K562 (cell line): ENCODE measurements at regions not wholly inside any gene's neighbourhood (a gene's known extent, or its start where the extent isn't known, plus 50 kb on each side); places are given as distances from the start of the nearest gene placed in this dataset.

Experiments used
- ATAC-seq: fragments of 200-7000 bp; cut with Tn5 transposase; 3 replicates; pipeline ENCODE4 v1.9.1; 2020; ENCODE audit warnings: moderate library complexity
- BruUV-seq: library from RNA; stranded (reverse); fragments of 400-500 nt; replicated peaks from 2 replicates; lab custom pipeline; 2021; lab: Mats Ljungman, UMichigan
- CTCF ChIA-PET: fragments of 300-600 bp; formaldehyde crosslinking; extraction: SDS; loops from one replicate; lab custom pipeline; 2021; ENCODE audit warnings: low intra/inter-chr PET ratio; lab: Yijun Ruan, JAX
- POLR2A ChIA-PET: fragments of 300-600, 350-650 bp; sonication (Branson Sonifier 250); formaldehyde crosslinking; extraction: SDS; loops from one replicate; lab custom pipeline; 2021; ENCODE audit warnings: antibody characterized with exemption, inconsistent platforms; lab: Yijun Ruan, JAX
- DNase-seq, 4 experiments: peaks; one replicate each; pipeline versions ENCODE4 v3.0.0 to v3.0.0-alpha.2; 2011 to 2018; ENCODE audit warnings: low spot score in 3 of 4, mixed read lengths in 3 of 4; ENCODE audit errors: extremely low read depth in 1 of 4
- FAIRE-seq: peaks from 2 replicates; lab custom pipeline; 2011; peaks lifted over from hg19 to GRCh38; lab: Jason Lieb, UNC
- H2AFZ ChIP-seq: 2 replicates; pipeline ENCODE4 v1.6.0; 2011; ENCODE audit warnings: low read depth, low read length, control low read depth, inconsistent platforms
- H3K27ac ChIP-seq: fragments of 200-600 bp; 3 replicates; pipeline ENCODE4 v1.8.0; 2011; ENCODE audit warnings: low read depth, mild to moderate bottlenecking, control low read depth, inconsistent platforms, low read length, moderate library complexity, mixed read lengths; ENCODE audit errors: extremely low read depth
- H3K27me3 ChIP-seq, 2 experiments: fragments of 300-600 bp in 1 of 2; 2 replicates in 1 of 2; 3 replicates in 1 of 2; pipeline versions ENCODE4 v1.6.0 to v1.8.0; 2011; ENCODE audit warnings: inconsistent platforms in 2 of 2, low read length in 2 of 2, mild to moderate bottlenecking in 1 of 2, mixed read lengths in 1 of 2, moderate library complexity in 1 of 2; ENCODE audit not compliant: control insufficient read depth in 2 of 2, insufficient read depth in 2 of 2
- H3K36me3 ChIP-seq: fragments of 300-600 bp; 3 replicates; pipeline ENCODE4 v1.8.0; 2011; ENCODE audit warnings: mild to moderate bottlenecking, low read length, inconsistent platforms; ENCODE audit not compliant: control insufficient read depth, insufficient read depth
- H3K4me1 ChIP-seq, 2 experiments: fragments of 200-600 bp in 1 of 2; replicated peaks in 1 of 2; 2 replicates in 1 of 2; 3 replicates in 1 of 2; pipeline versions ENCODE4 v1.5.1 to v1.8.0; 2011; ENCODE audit warnings: inconsistent platforms in 2 of 2, low read length in 2 of 2, mild to moderate bottlenecking in 1 of 2, mixed read lengths in 1 of 2, moderate library complexity in 1 of 2; ENCODE audit not compliant: control insufficient read depth in 2 of 2, insufficient read depth in 2 of 2
- H3K4me2 ChIP-seq: 2 replicates; pipeline ENCODE4 v1.6.1; 2011; ENCODE audit warnings: low read length, control low read depth, inconsistent platforms, mixed read lengths; ENCODE audit not compliant: insufficient read depth
- H3K4me3 ChIP-seq: fragments of 200-600 bp; sonication (generic), shearing (Covaris generic); 2 replicates; pipeline ENCODE4 v1.5.1; 2016; ENCODE audit warnings: control low read depth, inconsistent platforms
- H3K79me2 ChIP-seq: fragments of 200-600 bp; 3 replicates; pipeline ENCODE4 v1.8.0; 2011; ENCODE audit warnings: low read length, inconsistent platforms; ENCODE audit not compliant: control insufficient read depth, insufficient read depth
- H3K9ac ChIP-seq, 2 experiments: 2 replicates each; pipeline versions ENCODE4 v1.6.0 to v1.6.1; 2011; ENCODE audit warnings: low read depth in 2 of 2, low read length in 2 of 2, control low read depth in 1 of 2, inconsistent platforms in 1 of 2, mild to moderate bottlenecking in 1 of 2, mixed read lengths in 1 of 2; ENCODE audit not compliant: insufficient read depth in 1 of 2
- H3K9me1 ChIP-seq: one replicate; pipeline ENCODE4 v1.6.0; 2011; ENCODE audit warnings: inconsistent platforms, mild to moderate bottlenecking, low read length, moderate library complexity; ENCODE audit not compliant: control insufficient read depth, insufficient read depth
- H3K9me3 ChIP-seq: replicated peaks from 2 replicates; pipeline ENCODE4 v1.5.1; 2011; ENCODE audit warnings: low read depth, low read length, inconsistent platforms; ENCODE audit not compliant: control insufficient read depth, insufficient read depth
- H4K20me1 ChIP-seq: replicated peaks from 2 replicates; pipeline ENCODE4 v1.6.1; 2011; ENCODE audit warnings: low read length, inconsistent platforms, mixed read lengths; ENCODE audit not compliant: control insufficient read depth, insufficient read depth
- AFF4 ChIP-seq: sonication (generic); formaldehyde crosslinking; IDR thresholded peaks from 2 replicates; pipeline ENCODE4 v1.8.0; 2023; ENCODE audit warnings: mild to moderate bottlenecking, missing genetic modification reagents
- NR3C1 ChIP-seq: sonication (generic); formaldehyde crosslinking; IDR thresholded peaks from 2 replicates; pipeline ENCODE4 v1.8.1; 2022; ENCODE audit warnings: missing genetic modification reagents
- PREB ChIP-seq: sonication (generic); formaldehyde crosslinking; IDR thresholded peaks from 2 replicates; pipeline ENCODE4 v1.8.1; 2023; ENCODE audit warnings: mild to moderate bottlenecking, missing genetic modification reagents
- ZBTB11 ChIP-seq, 3 experiments: fragments of 200-800 bp in 1 of 3; fragments of 250-450 bp in 1 of 3; fragments of 450-650 bp in 1 of 3; sonication (Bioruptor Pico) in 1 of 3; sonication (Bioruptor generic) in 1 of 3; formaldehyde crosslinking in 1 of 3; IDR thresholded peaks; 2 replicates each; pipeline versions ENCODE4 v1.6.1 to v1.8.0; 2016 to 2022; ENCODE audit warnings: mild to moderate bottlenecking in 2 of 3, missing genetic modification characterization in 2 of 3, missing compliant biosample characterization in 1 of 3, moderate library complexity in 1 of 3
- WGBS: fragments of 100-300 bp; shearing (Covaris generic); methylation state at CpG from one replicate; pipeline ENCODE4 v1.1.6; 2016; ENCODE audit warnings: low coverage, mixed read lengths; ENCODE audit not compliant: insufficient coverage; ENCODE audit errors: missing lambda C conversion rate; 5-methylcytosine and 5-hydroxymethylcytosine counted together
- in situ Hi-C: fragments of 300-500 bp; cut with MboI; formaldehyde crosslinking; loops from 4 replicates; pipeline ENCODE4 v1.15.0; 2018; ENCODE audit warnings: inconsistent platforms, mixed read lengths
- intact Hi-C: fragments of 100-400 bp; cut with micrococcal nuclease; formaldehyde crosslinking; loops from 2 replicates; pipeline ENCODE4 v1.14.2; 2022

- H3K9me3 ChIP-seq, result no peaks in the 10 kb centered on the region
- WGBS, result 3% methylated on average over 2 of the region's 2 CpGs
- peaks cover 0 to 12% of the 10 kb centered on the region in 2 experiments; a peak in 2 of 5 replicates for H3K27me3 ChIP-seq
- BruUV-seq, result no TSS peak
- H3K36me3 ChIP-seq, result no peaks in the 10 kb centered on the region
- ChIA-PET CTCF (no interaction called here), POLR2A (no interaction called here)
- TF ChIP-seq PREB (CRISPR knock-in tag), result no peak
- no peak for TF ChIP-seq NR3C1 (CRISPR knock-in tag)
- TF ChIP-seq ZBTB11 (CRISPR knock-in tag; IDR thresholded peaks at IDR 0.05), result no peak
- TF ChIP-seq AFF4 (CRISPR knock-in tag), result no peak
- no peaks in the 10 kb centered on the region for H4K20me1 ChIP-seq
- no peak overlapping the region for H3K9ac ChIP-seq
- H3K79me2 ChIP-seq, result no peaks in the 10 kb centered on the region
- DNase-seq (no peak), ATAC-seq (no peak), FAIRE-seq (no peak)
- no peak overlapping the region for H3K27ac ChIP-seq
- no peaks in the 10 kb centered on the region for H3K9me1 ChIP-seq
- no peak overlapping the region for H2AFZ ChIP-seq
- no peak overlapping the region for H3K4me3 ChIP-seq
- in situ Hi-C loops, result no loop called here
- no peaks in the 10 kb centered on the region for H3K4me1 ChIP-seq
- no peak overlapping the region for H3K4me2 ChIP-seq
- intact Hi-C loops, result no loop called here
Observed at GRCh38 chr12:105740369-105740768, 398.4 kb downstream of the NUAK1 start.
